ENCODE measurements at regions not wholly inside any gene's neighbourhood (a gene's known extent, or its start where the extent isn't known, plus 50 kb on each side); places are given as distances from the start of the nearest gene placed in this dataset.
A peak's percentile ranks its signal among the peaks of the same experiment; 100 is the strongest.

GRCh38 chr22:22422629-22423112, 85.9 kb downstream of the ZNF280B start:
- DNase-seq, result peak; percentile 43 to 49

DNA sequence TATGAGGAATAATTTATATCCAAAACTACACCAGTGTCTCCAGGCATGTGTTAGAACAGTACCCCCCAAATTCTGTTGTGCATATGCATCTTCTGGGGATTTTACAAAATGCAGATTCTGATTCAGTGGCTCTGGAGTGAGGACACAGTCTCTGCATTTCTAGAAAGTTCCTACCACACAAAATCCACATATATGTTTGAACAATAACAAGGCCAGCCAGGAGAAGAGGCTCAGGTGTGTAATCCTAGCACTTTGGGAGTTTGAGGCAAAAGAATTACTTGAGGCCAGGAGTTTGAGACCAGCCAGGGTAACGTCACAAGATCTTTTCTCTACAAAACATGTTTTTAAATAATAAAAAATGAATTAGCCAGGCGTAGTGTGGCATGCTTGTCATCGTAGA, 84.9 kb downstream of the ZNF280B start:
- no peak for DNase-seq

DNA sequence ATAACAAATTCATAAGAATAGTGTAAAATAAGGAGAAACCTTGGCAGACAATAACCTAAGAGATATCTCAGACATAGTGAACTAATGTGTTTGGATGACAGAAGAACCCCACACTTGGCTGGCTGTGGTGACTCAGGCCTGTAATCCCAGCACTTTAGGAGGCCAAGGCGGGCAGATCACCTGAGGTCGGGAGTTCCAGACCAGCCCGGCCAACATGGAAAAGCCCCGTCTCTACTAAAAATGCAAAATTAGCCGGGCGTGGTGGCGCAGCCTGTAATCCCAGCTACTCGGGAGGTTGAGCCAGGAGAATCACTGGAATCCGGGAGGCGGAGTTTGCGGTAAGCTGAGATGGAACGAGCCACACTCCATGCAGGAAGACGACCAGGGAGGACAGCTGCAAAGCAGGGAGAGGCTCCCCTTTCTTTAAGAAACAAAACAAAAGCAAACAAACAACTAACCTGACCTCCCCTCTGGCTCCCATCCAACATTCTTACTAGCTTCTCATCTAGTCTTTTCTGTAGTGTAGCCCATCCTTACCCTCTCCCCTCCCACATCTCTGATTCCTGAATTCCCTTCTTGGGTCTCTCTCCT, 84.2 kb downstream of the ZNF280B start:
- no peak for DNase-seq

DNA sequence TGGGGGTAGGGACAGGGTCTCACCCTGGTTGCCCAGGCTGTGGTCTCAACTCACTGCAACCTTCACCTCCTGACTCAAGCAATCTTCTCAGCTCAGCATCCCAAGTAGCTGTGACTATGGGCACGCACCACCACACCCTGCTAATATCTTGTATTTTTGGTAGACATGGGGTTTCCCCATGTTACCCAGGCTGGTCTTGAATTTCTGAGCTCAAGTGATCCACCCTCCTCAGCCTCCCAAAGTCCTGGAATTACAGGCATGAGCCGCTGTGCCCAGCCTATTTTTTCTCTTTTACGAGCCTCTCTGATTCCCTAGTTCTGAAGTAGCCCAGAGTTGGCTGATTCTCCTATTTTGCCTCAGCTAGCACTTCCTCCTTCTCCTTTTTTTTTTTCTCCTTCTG, 83.6 kb downstream of the ZNF280B start:
- DNase-seq, result no peak

DNA sequence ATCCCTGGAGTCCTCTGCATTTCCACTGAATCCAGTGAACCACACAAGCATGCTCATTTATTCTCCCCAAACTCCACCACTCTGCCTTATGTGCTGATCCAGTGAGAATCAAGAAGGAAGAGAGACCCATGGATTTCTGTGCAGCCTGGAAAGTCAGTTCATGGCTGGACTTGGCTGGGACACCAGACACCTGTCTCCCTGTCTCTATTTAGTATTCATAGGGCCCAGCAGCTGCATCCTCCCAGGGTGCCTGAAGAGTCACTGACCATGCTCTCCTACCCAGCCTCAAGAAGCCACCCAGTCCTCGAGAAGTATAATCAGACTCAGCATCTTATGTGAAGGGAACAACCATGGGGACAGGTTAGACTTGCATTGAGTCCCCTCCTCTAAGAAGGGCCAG, 83.2 kb downstream of the ZNF280B start:
- no peak for DNase-seq

GRCh38 chr22:22425783-22426624, 82.5 kb downstream of the ZNF280B start:
- DNase-seq, result no peak

GRCh38 chr22:22427542-22428065, 80.9 kb downstream of the ZNF280B start:
- no peak for DNase-seq

GRCh38 chr22:22428222-22429098, 80.1 kb downstream of the ZNF280B start:
- no peak for DNase-seq

- no peak for DNase-seq
These were observed 79.0 kb downstream of the ZNF280B start for GRCh38 chr22:22429369-22430108.

GRCh38 chr22:22430111-22430820, 78.3 kb downstream of the ZNF280B start:
- DNase-seq, result no peak

DNA sequence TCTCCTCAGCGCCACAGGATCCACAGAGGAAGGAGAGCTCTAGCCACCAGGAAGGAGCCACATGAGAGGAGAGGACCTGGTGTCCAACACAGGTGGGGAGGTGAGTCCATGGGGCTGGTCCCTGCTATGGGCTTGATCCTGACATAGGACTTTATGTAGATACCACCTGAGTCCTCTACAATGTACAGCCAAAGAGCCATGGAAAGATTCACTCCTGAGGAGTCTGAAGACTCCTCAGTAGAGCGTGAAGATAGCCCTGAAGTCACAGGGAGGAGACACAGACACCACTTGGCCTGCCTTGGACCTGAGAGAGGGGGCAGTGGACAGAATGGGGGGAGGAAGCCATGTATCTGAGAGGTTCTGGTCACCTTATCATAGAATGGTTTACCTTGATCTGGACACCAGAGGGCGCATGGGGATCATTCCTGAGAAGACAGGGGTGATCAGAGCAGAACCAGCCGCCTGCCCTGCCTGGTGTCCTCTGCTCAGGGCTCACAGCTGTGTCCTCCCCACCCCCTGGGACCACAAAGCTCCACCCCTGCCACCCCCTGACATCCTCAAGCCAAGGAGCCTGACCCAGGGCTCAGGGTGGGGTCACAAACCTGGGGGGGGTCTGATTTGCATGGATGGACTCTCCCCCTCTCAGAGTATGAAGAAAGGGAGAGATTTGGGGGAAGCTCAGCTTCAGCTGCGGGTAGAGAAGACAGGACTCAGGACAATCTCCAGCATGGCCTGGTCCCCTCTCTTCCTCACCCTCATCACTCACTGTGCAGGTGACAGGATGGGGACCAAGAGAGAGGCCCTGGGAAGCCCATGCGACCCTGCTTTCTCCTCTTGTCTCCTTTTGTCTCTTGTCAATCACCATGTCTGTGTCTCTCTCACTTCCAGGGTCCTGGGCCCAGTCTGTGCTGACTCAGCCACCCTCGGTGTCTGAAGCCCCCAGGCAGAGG, 77.0 kb downstream of the ZNF280B start:
- DNase-seq, result peak; percentile 35 to 37

- DNase-seq, result no peak
These were observed 76.1 kb downstream of the ZNF280B start for GRCh38 chr22:22432479-22432878.

- no peak for DNase-seq
These were observed 75.6 kb downstream of the ZNF280B start for GRCh38 chr22:22432937-22433336.

- no peak for DNase-seq
These were observed 74.8 kb downstream of the ZNF280B start for GRCh38 chr22:22433770-22434169.

Data from activated CD4-positive, alpha-beta T cell treated with anti-CD3 and anti-CD28 coated beads, Interleukin-2, amount 50 U/mL, for 4 hours (primary cell).